GM21786 (cell line): ENCODE measurements at regions not wholly inside any gene's neighbourhood (a gene's known extent, or its start where the extent isn't known, plus 50 kb on each side); places are given as distances from the start of the nearest gene placed in this dataset.
"Not testable (repeated sequence)": the region's sequence is repeated elsewhere in the genome, so short reads cannot be mapped to it uniquely, and the experiment has no call there.

ENCODE experiments used
- ATAC-seq: cut with Tn5 transposase; IDR thresholded peaks from one replicate; pipeline ENCODE4 v1.9.1; 2021; ENCODE audit not compliant: unreplicated experiment

GRCh38 chr3:148453781-148454191, 243.9 kb upstream of the AGTR1 start:
- no peak for ATAC-seq

- no peak for ATAC-seq
These were observed 242.6 kb upstream of the AGTR1 start for GRCh38 chr3:148455098-148455497.

GRCh38 chr3:148457886-148458285, 239.8 kb upstream of the AGTR1 start:
- ATAC-seq: no peak

- ATAC-seq: no peak
These were observed 237.7 kb upstream of the AGTR1 start for GRCh38 chr3:148459931-148460513.

- ATAC-seq: no peak
These were observed 237.0 kb upstream of the AGTR1 start for GRCh38 chr3:148460686-148461085.

GRCh38 chr3:148464246-148464645, 233.5 kb upstream of the AGTR1 start:
- no peak for ATAC-seq

GRCh38 chr3:148466143-148466542, 231.6 kb upstream of the AGTR1 start:
- ATAC-seq: no peak

- no peak for ATAC-seq
These were observed 230.5 kb upstream of the AGTR1 start for GRCh38 chr3:148466980-148467740.

GRCh38 chr3:148477375-148477774, 220.3 kb upstream of the AGTR1 start:
- no peak for ATAC-seq

GRCh38 chr3:148493631-148494030, 204.1 kb upstream of the AGTR1 start:
- ATAC-seq: no peak

- no peak for ATAC-seq
These were observed 203.3 kb upstream of the AGTR1 start for GRCh38 chr3:148494451-148494850.

GRCh38 chr3:148500881-148501280, 196.8 kb upstream of the AGTR1 start:
- ATAC-seq: no peak

- no peak for ATAC-seq
These were observed 187.6 kb upstream of the AGTR1 start for GRCh38 chr3:148510116-148510515.

GRCh38 chr3:148510561-148510960, 187.1 kb upstream of the AGTR1 start:
- no peak for ATAC-seq

- ATAC-seq: no peak
These were observed 185.1 kb upstream of the AGTR1 start for GRCh38 chr3:148512648-148513047.

GRCh38 chr3:148513096-148513543, 184.6 kb upstream of the AGTR1 start:
- no peak for ATAC-seq

GRCh38 chr3:148518520-148518919, 179.2 kb upstream of the AGTR1 start:
- ATAC-seq: no peak

- not testable (repeated sequence) for ATAC-seq
These were observed 172.1 kb upstream of the AGTR1 start for GRCh38 chr3:148525621-148526020.

- no peak for ATAC-seq
These were observed 169.7 kb upstream of the AGTR1 start for GRCh38 chr3:148528024-148528423.

- no peak for ATAC-seq
These were observed 165.9 kb upstream of the AGTR1 start for GRCh38 chr3:148531836-148532235.

GRCh38 chr3:148532326-148532725, 165.4 kb upstream of the AGTR1 start:
- no peak for ATAC-seq

- ATAC-seq: no peak
These were observed 164.9 kb upstream of the AGTR1 start for GRCh38 chr3:148532774-148533173.
